ENCODE measurements at regions not wholly inside any gene's neighbourhood (a gene's known extent, or its start where the extent isn't known, plus 50 kb on each side); places are given as distances from the start of the nearest gene placed in this dataset.

GRCh38 chr11:95625164-95625900 lies 164.2 kb downstream of the FAM76B start:
- no peak for TF ChIP-seq YY1 (IDR thresholded peaks at IDR 0.05; ENCODE audit: low read depth)
- no peak for TF ChIP-seq EZH2phosphoT487 (IDR thresholded peaks at IDR 0.05; ENCODE audit: borderline replicate concordance, low read depth)
- no peak for TF ChIP-seq MAX (IDR thresholded peaks at IDR 0.05; ENCODE audit: low read depth)
- TF ChIP-seq RAD21 (IDR thresholded peaks at IDR 0.05; ENCODE audit: low read length): no peak
- TF ChIP-seq ZBTB33 (IDR thresholded peaks at IDR 0.05; ENCODE audit: borderline replicate concordance, low read depth): no peak
- no peak for TF ChIP-seq USF2 (IDR thresholded peaks at IDR 0.05; ENCODE audit: borderline replicate concordance, low read depth, low read length)
- no peak for TF ChIP-seq CTCF (IDR thresholded peaks at IDR 0.05)
- TF ChIP-seq EP300 (IDR thresholded peaks at IDR 0.05; ENCODE audit: borderline replicate concordance in 1 of 2, low read depth in 1 of 2, low read length in 1 of 2): no peak
